Stimulated activated CD4-positive, alpha-beta T cell treated with anti-CD3 and anti-CD28 coated beads, Interleukin-15, amount 100 ng/mL, for 48 hours (primary cell): ENCODE measurements at regions not wholly inside any gene's neighbourhood (a gene's known extent, or its start where the extent isn't known, plus 50 kb on each side); places are given as distances from the start of the nearest gene placed in this dataset.

Source experiments
- DNase-seq, 2 donors: peaks; one replicate each; pipeline ENCODE4 v3.0.0-alpha.2; 2020; ENCODE audit warnings: low read depth in 2 of 2

- no peak for DNase-seq
Observed at GRCh38 chr4:22103768-22104167, 155.2 kb upstream of the KCNIP4 start.

DNA sequence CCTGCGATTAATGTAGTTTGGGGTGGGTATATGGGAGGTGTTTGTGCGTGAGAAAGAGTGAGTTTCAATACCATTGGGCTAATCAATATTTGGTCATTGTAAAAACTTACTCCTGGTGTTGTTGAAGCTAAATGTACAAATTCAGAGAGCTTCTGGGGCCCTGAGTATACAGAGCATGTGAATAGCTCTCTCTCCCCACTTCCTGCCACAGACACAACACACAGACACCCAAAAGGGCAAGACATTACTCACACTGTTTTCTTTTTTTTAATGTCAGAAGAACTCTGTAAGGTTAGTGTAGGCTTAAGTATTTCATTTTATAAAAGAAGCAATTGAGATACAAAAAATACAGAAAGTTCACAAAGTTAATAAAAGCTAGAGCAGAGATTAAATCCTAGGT, 151.3 kb upstream of the KCNIP4 start:
- DNase-seq, result no peak

DNA sequence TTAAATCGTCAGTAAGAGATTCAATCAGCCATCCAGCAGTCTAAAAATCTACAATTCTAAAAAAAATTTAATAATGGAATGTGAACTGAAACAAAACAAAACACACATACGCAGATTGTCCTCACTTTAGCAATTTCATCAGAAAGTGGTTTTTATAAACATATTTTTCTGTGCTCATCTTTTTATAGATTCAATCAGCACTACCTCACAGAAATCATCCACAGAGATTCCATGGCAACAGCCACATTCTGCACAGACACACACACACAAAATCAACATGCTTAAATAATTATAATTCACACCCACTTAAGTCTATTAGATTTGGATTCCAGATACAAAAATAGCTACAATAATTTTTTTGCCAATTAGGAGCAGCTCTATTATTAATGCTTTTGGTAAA, 149.0 kb upstream of the KCNIP4 start:
- DNase-seq, result no peak

DNA sequence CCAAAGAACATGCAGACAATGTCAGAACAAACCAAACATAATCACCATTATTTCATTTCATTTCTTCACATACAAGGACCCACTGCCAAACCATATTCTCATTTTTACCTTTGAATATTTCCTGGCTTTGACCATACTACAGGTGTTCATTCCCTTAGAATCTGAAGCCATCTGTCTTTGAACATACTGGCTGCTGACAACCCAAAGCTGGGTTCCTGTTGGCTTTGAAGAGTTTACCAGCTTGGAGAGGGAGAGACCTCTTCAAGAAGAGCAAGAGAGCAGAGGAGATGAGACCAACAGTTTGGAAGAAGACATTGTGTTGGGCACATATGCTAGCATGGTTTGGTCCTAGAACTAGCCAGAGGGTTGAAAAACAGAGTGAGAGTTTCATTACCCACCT, 145.6 kb upstream of the KCNIP4 start:
- no peak for DNase-seq

DNA sequence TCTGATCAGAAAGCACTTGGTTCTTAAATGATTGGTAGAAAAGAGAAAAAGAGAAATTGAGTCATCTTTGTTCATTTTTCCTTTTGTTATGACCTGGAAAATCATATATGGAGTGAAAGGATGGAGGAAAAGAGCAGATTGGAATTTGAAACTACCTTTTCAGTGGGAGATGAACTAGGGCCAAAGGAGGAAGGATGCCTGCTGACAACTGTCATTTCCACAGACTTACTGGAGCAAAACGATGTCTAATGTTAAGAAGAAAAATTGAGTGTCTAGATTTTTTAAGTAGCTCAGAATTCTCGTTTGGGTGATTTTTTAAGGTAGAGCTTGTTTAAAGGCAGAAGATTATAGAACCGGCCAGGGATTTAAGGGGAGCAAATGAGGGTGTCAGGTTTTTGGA, 144.6 kb upstream of the KCNIP4 start:
- no peak for DNase-seq

- no peak for DNase-seq
Observed at GRCh38 chr4:22091906-22092305, 143.3 kb upstream of the KCNIP4 start.

- DNase-seq, result no peak
Observed at GRCh38 chr4:22091352-22091717, 142.8 kb upstream of the KCNIP4 start.

DNA sequence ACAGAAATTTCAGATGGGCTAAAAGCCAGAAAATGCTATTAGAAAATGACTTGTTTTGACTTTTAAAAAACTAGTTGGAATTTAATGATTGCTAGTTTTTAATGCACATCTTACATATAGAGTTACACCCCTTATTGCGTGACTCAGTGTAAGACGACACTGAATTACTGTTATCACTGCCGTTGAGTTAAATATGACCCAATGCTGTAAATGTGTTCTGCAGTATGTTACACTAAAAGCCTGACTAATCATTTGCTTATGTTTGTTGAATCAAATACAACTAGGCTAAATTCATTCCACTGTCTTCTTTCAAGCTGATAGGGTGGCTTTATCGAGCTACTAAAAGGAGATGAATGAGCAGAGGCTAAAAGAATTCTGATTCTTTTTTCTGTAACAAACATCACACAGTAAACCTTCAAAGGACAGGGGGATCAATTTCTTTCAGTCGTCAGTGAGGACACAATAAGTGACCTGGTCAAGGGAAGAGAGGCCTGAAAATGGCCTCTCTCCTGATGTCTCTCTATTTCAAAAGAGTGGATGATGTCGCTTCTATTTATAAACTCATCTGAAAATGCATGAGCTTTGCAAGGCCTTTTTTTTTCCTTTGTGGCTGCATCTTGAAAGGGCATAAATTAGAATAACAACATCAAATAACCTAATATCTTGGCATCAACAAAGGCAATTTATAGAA, 142.2 kb upstream of the KCNIP4 start:
- no peak for DNase-seq

DNA sequence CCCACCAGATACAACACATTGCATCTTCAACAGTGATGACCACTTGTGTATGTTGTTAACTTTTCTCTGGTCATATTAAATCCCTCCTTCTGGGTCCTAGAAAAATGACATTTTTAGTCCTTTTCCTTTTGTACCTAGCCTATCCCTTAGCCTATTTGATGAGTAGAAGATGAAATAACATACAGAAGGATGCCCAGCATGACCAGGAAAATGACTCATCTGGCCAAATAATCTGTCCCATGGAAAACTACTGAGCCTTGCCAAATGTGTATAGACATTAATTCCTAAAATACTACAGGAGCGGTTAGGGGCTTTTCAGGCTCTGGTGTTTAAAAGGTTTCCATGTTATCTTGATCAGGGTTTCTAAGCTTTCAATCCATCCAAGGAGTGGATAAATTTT, 129.0 kb upstream of the KCNIP4 start:
- no peak for DNase-seq

- DNase-seq, result no peak
Observed at GRCh38 chr4:22072726-22073125, 124.2 kb upstream of the KCNIP4 start.

- no peak for DNase-seq
Observed at GRCh38 chr4:22072240-22072639, 123.7 kb upstream of the KCNIP4 start.

GRCh38 chr4:22071749-22072148, 123.2 kb upstream of the KCNIP4 start:
- no peak for DNase-seq

GRCh38 chr4:22070256-22070655, 121.7 kb upstream of the KCNIP4 start:
- DNase-seq, result no peak

DNA sequence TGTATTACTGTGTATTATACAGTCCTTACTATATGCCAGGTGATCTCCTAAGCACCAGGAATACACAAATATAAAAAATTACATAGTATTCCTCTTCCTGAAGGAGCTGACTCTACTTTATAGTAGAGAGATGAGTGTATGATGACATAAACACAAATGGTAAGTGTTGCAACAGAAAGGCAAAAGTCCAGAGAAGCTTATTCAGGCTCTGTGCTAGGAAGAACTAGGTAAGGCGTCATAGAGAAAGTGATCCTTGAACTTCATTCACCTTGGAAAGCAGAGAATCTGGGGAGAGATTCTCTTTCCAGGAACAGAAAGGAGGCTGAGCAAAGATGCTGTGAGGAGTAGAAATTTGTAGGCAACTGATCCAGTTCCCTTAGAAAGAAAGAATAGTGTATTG, 115.0 kb upstream of the KCNIP4 start:
- no peak for DNase-seq

DNA sequence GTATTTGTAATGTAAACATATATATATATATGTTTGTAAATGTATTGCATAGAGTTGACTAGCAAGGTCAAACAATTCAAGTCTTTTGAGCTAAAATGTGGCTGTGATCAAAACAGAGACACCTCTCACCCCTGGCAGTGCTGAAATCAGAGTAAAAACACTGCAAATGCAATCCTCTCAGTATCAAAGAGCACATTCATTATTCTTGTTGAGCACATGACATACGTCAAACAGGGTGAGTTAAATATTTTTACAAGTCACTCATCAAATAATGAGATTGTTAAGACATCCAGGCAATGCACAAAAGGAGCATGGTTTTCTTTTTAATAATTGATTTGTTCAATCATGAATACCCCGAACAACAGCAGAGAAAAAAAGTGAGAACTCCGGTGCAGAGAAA, 114.1 kb upstream of the KCNIP4 start:
- DNase-seq, result no peak

GRCh38 chr4:22055954-22056353, 107.4 kb upstream of the KCNIP4 start:
- no peak for DNase-seq

DNA sequence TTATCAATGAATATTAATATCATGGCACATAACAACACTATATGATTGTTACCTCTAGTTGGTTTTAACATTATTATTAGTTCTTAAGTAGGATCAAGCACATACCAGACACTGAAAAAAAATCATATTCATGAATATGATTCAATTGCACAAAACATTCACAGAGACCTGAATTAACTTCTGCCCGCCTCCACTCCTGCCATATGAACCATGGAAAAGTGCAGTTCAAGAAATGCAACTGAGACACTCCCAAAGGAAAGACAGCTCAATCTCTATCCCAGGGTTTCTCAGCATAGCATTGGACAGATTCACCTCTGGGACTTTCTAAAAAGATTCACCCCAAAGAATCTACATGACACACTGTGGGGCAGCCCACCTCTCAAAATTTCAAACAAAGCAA, 103.5 kb upstream of the KCNIP4 start:
- DNase-seq, result no peak

- no peak for DNase-seq
Observed at GRCh38 chr4:22048323-22048722, 99.8 kb upstream of the KCNIP4 start.

- DNase-seq, result no peak
Observed at GRCh38 chr4:22047793-22048192, 99.2 kb upstream of the KCNIP4 start.

- DNase-seq, result no peak
Observed at GRCh38 chr4:22045051-22045630, 96.6 kb upstream of the KCNIP4 start.

GRCh38 chr4:22031423-22031822, 82.9 kb upstream of the KCNIP4 start:
- DNase-seq, result no peak

DNA sequence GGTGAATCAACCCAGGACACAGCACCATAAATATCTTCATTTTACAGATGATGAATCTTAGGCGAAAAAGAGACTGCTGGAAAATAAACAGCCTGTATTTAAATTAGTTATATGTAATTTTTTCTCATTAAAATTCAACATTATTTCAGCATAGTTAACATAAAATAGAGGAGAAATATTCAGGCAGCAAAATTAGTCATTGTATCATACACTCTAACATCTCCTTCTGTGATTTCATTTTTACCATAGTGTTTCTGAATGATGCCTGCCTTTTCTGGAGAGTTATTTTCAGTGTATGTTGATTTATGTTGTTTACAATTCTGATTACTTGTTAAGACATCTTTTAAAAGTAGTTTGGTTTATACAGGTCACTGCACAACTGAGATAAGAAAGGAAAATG, 82.3 kb upstream of the KCNIP4 start:
- no peak for DNase-seq

GRCh38 chr4:22030307-22030706, 81.7 kb upstream of the KCNIP4 start:
- DNase-seq, result no peak

DNA sequence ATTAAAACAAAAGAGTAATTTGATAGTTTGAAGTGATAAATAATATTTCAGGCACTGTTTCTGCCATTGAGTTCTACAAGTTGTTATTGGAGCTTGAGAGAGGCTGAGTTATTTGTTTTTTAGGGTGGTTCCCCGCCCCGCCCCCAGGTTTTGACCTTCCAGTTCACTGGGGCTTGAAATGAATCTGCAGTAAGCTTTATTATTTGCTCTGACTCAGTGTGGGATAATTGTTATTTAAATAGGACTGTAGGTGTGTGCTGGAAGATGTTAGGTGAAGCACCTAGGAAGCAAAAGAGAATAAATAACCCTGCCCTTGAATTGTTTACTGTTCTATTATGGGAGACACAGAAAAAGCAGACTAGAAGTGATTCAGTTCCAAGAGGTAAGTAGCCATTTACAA, 81.2 kb upstream of the KCNIP4 start:
- DNase-seq, result no peak
